ENCODE measurements at regions not wholly inside any gene's neighbourhood (a gene's known extent, or its start where the extent isn't known, plus 50 kb on each side); places are given as distances from the start of the nearest gene placed in this dataset.

DNA sequence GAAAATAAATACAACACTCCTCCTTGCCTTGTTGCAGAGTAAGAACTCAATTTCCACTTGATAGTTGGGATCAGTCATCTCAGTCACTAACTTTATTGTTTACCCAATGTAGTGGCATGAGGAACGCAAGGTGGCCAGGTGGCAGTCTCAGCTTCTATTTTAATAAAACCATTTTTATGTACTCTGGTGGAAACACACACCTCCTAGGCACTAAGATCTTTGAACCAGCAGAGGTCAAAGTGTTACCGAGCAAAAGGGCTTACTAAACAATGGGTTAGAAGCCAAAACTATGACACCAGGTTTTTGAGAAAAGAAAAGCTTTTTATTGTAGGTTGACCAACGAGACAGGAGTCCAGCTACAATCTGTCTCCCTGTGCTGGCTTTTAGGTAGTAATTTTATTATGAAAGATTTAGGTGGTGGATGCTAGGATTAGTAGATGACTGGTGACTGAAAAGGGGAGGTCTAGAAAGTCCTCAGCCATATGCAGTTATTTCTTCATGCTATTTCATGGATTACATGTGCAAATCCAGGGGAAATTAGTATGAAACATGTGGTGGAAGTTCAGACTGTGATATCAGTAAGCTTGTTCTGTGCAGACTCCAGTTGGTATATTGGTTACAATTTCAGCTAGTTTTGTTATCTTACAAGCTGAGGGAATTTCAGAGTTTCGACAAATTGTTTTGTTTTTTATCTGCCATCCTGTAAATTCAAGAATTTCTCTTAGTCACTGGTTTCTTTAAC, 122.3 kb downstream of the PCTP start:
- TF ChIP-seq BRCA1 (IDR thresholded peaks at IDR 0.05; ENCODE audit: low read depth, low read length): no peak
- TF ChIP-seq JUN (IDR thresholded peaks at IDR 0.05; ENCODE audit: low read depth, low read length): no peak
- TF ChIP-seq FOSL1 (IDR thresholded peaks at IDR 0.05; ENCODE audit: insufficient read depth, low read depth, low read length): no peak
- TF ChIP-seq NANOG (IDR thresholded peaks at IDR 0.05; ENCODE audit: insufficient read depth, low read depth, low read length, poor library complexity, severe bottlenecking): no peak
- TF ChIP-seq, protein P1, sequence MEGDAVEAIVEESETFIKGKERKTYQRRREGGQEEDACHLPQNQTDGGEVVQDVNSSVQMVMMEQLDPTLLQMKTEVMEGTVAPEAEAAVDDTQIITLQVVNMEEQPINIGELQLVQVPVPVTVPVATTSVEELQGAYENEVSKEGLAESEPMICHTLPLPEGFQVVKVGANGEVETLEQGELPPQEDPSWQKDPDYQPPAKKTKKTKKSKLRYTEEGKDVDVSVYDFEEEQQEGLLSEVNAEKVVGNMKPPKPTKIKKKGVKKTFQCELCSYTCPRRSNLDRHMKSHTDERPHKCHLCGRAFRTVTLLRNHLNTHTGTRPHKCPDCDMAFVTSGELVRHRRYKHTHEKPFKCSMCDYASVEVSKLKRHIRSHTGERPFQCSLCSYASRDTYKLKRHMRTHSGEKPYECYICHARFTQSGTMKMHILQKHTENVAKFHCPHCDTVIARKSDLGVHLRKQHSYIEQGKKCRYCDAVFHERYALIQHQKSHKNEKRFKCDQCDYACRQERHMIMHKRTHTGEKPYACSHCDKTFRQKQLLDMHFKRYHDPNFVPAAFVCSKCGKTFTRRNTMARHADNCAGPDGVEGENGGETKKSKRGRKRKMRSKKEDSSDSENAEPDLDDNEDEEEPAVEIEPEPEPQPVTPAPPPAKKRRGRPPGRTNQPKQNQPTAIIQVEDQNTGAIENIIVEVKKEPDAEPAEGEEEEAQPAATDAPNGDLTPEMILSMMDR (IDR thresholded peaks at IDR 0.05; ENCODE audit: control extremely low read depth in 1 of 3, insufficient read depth in 1 of 3, low read depth in 1 of 3, low read length in 3 of 3): no peak
- no peak for TF ChIP-seq CHD2 (IDR thresholded peaks at IDR 0.05; ENCODE audit: low read length)
- no peak for TF ChIP-seq TAF1 (IDR thresholded peaks at IDR 0.05; ENCODE audit: low read depth, low read length)
